ENCODE measurements at regions not wholly inside any gene's neighbourhood (a gene's known extent, or its start where the extent isn't known, plus 50 kb on each side); places are given as distances from the start of the nearest gene placed in this dataset.

- TF ChIP-seq, protein P1, sequence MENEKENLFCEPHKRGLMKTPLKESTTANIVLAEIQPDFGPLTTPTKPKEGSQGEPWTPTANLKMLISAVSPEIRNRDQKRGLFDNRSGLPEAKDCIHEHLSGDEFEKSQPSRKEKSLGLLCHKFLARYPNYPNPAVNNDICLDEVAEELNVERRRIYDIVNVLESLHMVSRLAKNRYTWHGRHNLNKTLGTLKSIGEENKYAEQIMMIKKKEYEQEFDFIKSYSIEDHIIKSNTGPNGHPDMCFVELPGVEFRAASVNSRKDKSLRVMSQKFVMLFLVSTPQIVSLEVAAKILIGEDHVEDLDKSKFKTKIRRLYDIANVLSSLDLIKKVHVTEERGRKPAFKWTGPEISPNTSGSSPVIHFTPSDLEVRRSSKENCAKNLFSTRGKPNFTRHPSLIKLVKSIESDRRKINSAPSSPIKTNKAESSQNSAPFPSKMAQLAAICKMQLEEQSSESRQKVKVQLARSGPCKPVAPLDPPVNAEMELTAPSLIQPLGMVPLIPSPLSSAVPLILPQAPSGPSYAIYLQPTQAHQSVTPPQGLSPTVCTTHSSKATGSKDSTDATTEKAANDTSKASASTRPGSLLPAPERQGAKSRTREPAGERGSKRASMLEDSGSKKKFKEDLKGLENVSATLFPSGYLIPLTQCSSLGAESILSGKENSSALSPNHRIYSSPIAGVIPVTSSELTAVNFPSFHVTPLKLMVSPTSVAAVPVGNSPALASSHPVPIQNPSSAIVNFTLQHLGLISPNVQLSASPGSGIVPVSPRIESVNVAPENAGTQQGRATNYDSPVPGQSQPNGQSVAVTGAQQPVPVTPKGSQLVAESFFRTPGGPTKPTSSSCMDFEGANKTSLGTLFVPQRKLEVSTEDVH (IDR thresholded peaks at IDR 0.05; ENCODE audit: low read depth, partially characterized antibody) = no peak
These were observed 245.8 kb upstream of the NAV3 start (continued) for GRCh38 chr12:77584860-77585259.

DNA sequence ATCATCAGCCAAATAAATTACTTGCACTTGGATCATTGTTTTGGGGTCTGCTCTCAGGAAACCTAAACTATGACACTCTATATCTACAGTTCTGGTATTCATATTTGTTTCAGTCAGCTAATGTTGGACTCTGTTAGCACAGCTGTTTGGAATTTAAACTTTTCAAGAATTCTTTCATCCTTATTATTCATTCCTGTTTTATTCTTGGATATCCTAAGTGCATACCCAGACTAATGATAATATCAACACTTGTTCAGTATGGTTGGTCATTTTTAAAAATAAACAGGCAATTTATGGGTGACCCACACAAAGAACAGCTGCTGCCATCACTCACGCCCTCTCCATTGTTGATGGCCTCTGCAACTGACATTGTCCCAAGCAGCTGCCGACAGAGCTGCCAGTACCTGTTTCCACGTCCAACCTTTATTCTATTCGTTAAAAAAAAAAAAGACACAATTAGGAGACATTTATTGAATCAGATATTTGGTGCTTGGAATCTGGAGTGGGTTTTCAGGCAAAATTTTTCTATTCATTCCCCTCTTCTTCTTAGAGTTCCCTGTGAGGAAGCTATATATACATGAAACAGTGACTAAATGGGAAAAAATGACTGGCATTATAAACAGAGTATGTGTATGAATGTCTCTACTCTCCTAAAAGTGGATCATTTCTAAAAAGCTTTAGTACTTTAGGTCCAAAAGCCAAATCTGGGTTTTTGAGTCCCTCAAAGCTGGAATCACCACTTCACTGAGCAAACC lies 252.1 kb upstream of the NAV3 start:
- no peaks in the 10 kb centered on the region for H4K20me1 ChIP-seq (ENCODE audit: control insufficient read depth, insufficient read depth)
- H3K4me3 ChIP-seq = no peak overlapping the region
- no peaks in the 10 kb centered on the region for H3K36me3 ChIP-seq (ENCODE audit: control insufficient read depth in 2 of 2, insufficient read depth in 2 of 2, low read length in 1 of 2)
- H3K79me2 ChIP-seq (ENCODE audit: control insufficient read depth, insufficient read depth, low read length) = no peaks in the 10 kb centered on the region
- no peaks in the 10 kb centered on the region for H3K27me3 ChIP-seq (replicated peaks in 1 of 2; ENCODE audit: control insufficient read depth in 2 of 2, insufficient read depth in 2 of 2, low read length in 1 of 2)
- no peak overlapping the region for H3K9ac ChIP-seq (ENCODE audit: control insufficient read depth, insufficient read depth, low read length)
- no peak overlapping the region for H2AFZ ChIP-seq (ENCODE audit: control insufficient read depth, low read depth, low read length)
- no peaks in the 10 kb centered on the region for H3K9me3 ChIP-seq (replicated peaks; ENCODE audit: control insufficient read depth, insufficient read depth, low read length)
- no peaks in the 10 kb centered on the region for H3K4me1 ChIP-seq (ENCODE audit: control insufficient read depth, insufficient read depth, low read length)
- no TSS peak for BruUV-seq (replicated peaks)
- no peak for ATAC-seq
- no peak for TF ChIP-seq IRF3 (IDR thresholded peaks at IDR 0.05)
- TF ChIP-seq ZNF217 (IDR thresholded peaks at IDR 0.05) = no peak
- FAIRE-seq = no peak
- SMC1A ChIA-PET (ENCODE audit: uncharacterized antibody, unreplicated experiment) = no interaction called here
- RAD21 ChIA-PET (ENCODE audit: unreplicated experiment) = no interaction called here
- H3K4me2 ChIP-seq (ENCODE audit: control insufficient read depth, insufficient read depth) = no peak overlapping the region
- in situ Hi-C loops (cut with MboI) (no loop called here), intact Hi-C loops (cut with micrococcal nuclease; ENCODE audit: unreplicated experiment) (no loop called here)
- WGBS (ENCODE audit: insufficient coverage, insufficient replicate concordance, low lambda C conversion rate, missing lambda C conversion rate) = 10% methylated on average over 4 of the region's 4 CpGs
- DNase-seq (ENCODE audit: low read depth, low spot score) = no peak
- H3K27ac ChIP-seq (ENCODE audit: control insufficient read depth, insufficient read depth) = no peak overlapping the region
- CTCF ChIA-PET = interaction anchor here (0.8 kb wide), 1 partner anchor 347 kb away, joined by 3 read pairs; no protein-coding TSS in a partner anchor
- POLR2A ChIA-PET = no interaction called here

Data from GM12878 (cell line).